ENCODE measurements at regions not wholly inside any gene's neighbourhood (a gene's known extent, or its start where the extent isn't known, plus 50 kb on each side); places are given as distances from the start of the nearest gene placed in this dataset.
"Not testable (repeated sequence)": the region's sequence is repeated elsewhere in the genome, so short reads cannot be mapped to it uniquely, and the experiment has no call there.

GRCh38 chr2:236998758-236999157 is 86.9 kb upstream of the COPS8 start:
- no peak for DNase-seq (ENCODE audit: low read depth in 4 of 4, low spot score in 3 of 4)

- no peak for DNase-seq (ENCODE audit: low read depth in 4 of 4, low spot score in 3 of 4)
Measured at GRCh38 chr2:237000481-237000880, 85.2 kb upstream of the COPS8 start.

- not testable (repeated sequence) for DNase-seq (ENCODE audit: low read depth in 4 of 4, low spot score in 3 of 4)
Measured at GRCh38 chr2:237005341-237005740, 80.3 kb upstream of the COPS8 start.

GRCh38 chr2:237011206-237011795 is 74.4 kb upstream of the COPS8 start:
- DNase-seq (ENCODE audit: low read depth in 4 of 4, low spot score in 3 of 4), result no peak

- DNase-seq (ENCODE audit: low read depth in 4 of 4, low spot score in 3 of 4), result no peak
Measured at GRCh38 chr2:237012004-237012403, 73.7 kb upstream of the COPS8 start.

GRCh38 chr2:237012577-237013267 is 73.0 kb upstream of the COPS8 start:
- DNase-seq (ENCODE audit: low read depth in 4 of 4, low spot score in 3 of 4), result no peak

- no peak for DNase-seq (ENCODE audit: low read depth in 4 of 4, low spot score in 3 of 4)
Measured at GRCh38 chr2:237016121-237016915, 69.4 kb upstream of the COPS8 start.

- no peak for DNase-seq (ENCODE audit: low read depth in 4 of 4, low spot score in 3 of 4)
Measured at GRCh38 chr2:237020090-237020489, 65.6 kb upstream of the COPS8 start.

- DNase-seq (ENCODE audit: low read depth in 4 of 4, low spot score in 3 of 4), result no peak
Measured at GRCh38 chr2:237022533-237022932, 63.2 kb upstream of the COPS8 start.

GRCh38 chr2:237024255-237024654 is 61.4 kb upstream of the COPS8 start:
- DNase-seq (ENCODE audit: low read depth in 4 of 4, low spot score in 3 of 4), result no peak

GRCh38 chr2:237025090-237025865 is 60.4 kb upstream of the COPS8 start:
- DNase-seq (ENCODE audit: low read depth in 4 of 4, low spot score in 3 of 4), result no peak

- peak; percentile 54 to 68 (median 61) for DNase-seq (ENCODE audit: low read depth in 4 of 4, low spot score in 3 of 4)
Measured at GRCh38 chr2:237026981-237027711, 58.5 kb upstream of the COPS8 start.

- no peak for DNase-seq (ENCODE audit: low read depth in 4 of 4, low spot score in 3 of 4)
Measured at GRCh38 chr2:237027712-237028029, 58.0 kb upstream of the COPS8 start.

- DNase-seq (ENCODE audit: low read depth in 4 of 4, low spot score in 3 of 4), result no peak
Measured at GRCh38 chr2:237030382-237030781, 55.3 kb upstream of the COPS8 start.

- DNase-seq (ENCODE audit: low read depth in 4 of 4, low spot score in 3 of 4), result no peak
Measured at GRCh38 chr2:237033536-237034060, 52.1 kb upstream of the COPS8 start.

- DNase-seq (ENCODE audit: low read depth in 4 of 4, low spot score in 3 of 4), result no peak
Measured at GRCh38 chr2:237035781-237036475, 49.8 kb upstream of the COPS8 start.
